Panc1 (cell line): ENCODE measurements at regions not wholly inside any gene's neighbourhood (a gene's known extent, or its start where the extent isn't known, plus 50 kb on each side); places are given as distances from the start of the nearest gene placed in this dataset.

ENCODE experiments used
- ATAC-seq: fragments of 200-7000 bp; cut with Tn5 transposase; 2 replicates; pipeline ENCODE4 v1.9.1; 2020; ENCODE audit warnings: mild to moderate bottlenecking, moderate library complexity
- BruUV-seq: library from RNA; stranded (reverse); fragments of 400-500 nt; replicated peaks from 2 replicates; lab custom pipeline; 2021; lab: Mats Ljungman, UMichigan
- CTCF ChIA-PET: fragments of 300-600 bp; sonication (Branson Sonifier 250); formaldehyde crosslinking; loops from one replicate; lab custom pipeline; 2022; ENCODE audit warnings: antibody characterized with exemption; lab: Charles Lee
- POLR2A ChIA-PET: fragments of 300-600 bp; sonication (Branson Sonifier 250); formaldehyde crosslinking; loops from one replicate; lab custom pipeline; 2022; ENCODE audit warnings: antibody characterized with exemption; lab: Charles Lee
- DNase-seq: peaks from one replicate; pipeline ENCODE4 v3.0.0-alpha.2; 2010; ENCODE audit warnings: low read depth, low spot score
- H3K27ac ChIP-seq: 2 replicates; pipeline ENCODE4 v1.5.1; 2011; ENCODE audit warnings: mild to moderate bottlenecking, low read length, inconsistent platforms
- H3K27me3 ChIP-seq: fragments of 200-500 bp; sonication (Bioruptor generic); 2 replicates; pipeline ENCODE4 v1.6.0; 2014; ENCODE audit warnings: low read length, inconsistent platforms; ENCODE audit not compliant: control insufficient read depth, insufficient read depth
- H3K36me3 ChIP-seq: fragments of 200-500 bp; sonication (Bioruptor generic); 2 replicates; pipeline ENCODE4 v1.5.1; 2014; ENCODE audit warnings: inconsistent platforms, mild to moderate bottlenecking, low read length, moderate library complexity; ENCODE audit not compliant: control insufficient read depth, insufficient read depth
- H3K4me1 ChIP-seq: 2 replicates; pipeline ENCODE4 v1.5.1; 2011; ENCODE audit warnings: inconsistent platforms, mild to moderate bottlenecking, low read length, moderate library complexity; ENCODE audit not compliant: control insufficient read depth, insufficient read depth
- H3K4me3 ChIP-seq, 2 experiments: 2 replicates each; pipeline ENCODE4 v1.5.1; 2011 to 2012; ENCODE audit warnings: low read depth in 2 of 2, low read length in 2 of 2, mild to moderate bottlenecking in 2 of 2, inconsistent platforms in 1 of 2, moderate library complexity in 1 of 2
- H3K9me3 ChIP-seq: fragments of 200-500 bp; sonication (Bioruptor generic); 2 replicates; pipeline ENCODE4 v1.5.1; 2014; ENCODE audit warnings: low read depth, mild to moderate bottlenecking, inconsistent platforms, low read length, moderate library complexity; ENCODE audit not compliant: control insufficient read depth, insufficient read depth
- POLR2AphosphoS5 ChIP-seq: IDR thresholded peaks from 2 replicates; pipeline ENCODE4 v1.6.1; 2012; ENCODE audit warnings: mild to moderate bottlenecking, low read depth, low read length, moderate library complexity
- SIN3A ChIP-seq: IDR thresholded peaks from 2 replicates; pipeline ENCODE4 v1.6.1; 2012; ENCODE audit warnings: low read depth, mild to moderate bottlenecking, low read length, moderate library complexity, borderline replicate concordance; ENCODE audit not compliant: insufficient read depth
- TCF7L2 ChIP-seq: IDR thresholded peaks from 2 replicates; pipeline ENCODE4 v1.6.1; 2011; ENCODE audit warnings: mild to moderate bottlenecking, low read depth, low read length, inconsistent platforms
- in situ Hi-C: cut with HindIII; loops from 2 replicates; pipeline ENCODE4 v1.10.0; 2016; ENCODE audit warnings: low sequenced_read_pairs, low pct_unique_long_range_greater_than_20kb
- intact Hi-C: fragments of 100-400 bp; cut with micrococcal nuclease; formaldehyde crosslinking; loops from one replicate; pipeline ENCODE4 v1.10.0; 2022; ENCODE audit not compliant: unreplicated experiment
- TF ChIP-seq, protein P1 (sequence below), 2 experiments: IDR thresholded peaks; 2 replicates each; pipeline ENCODE4 v1.6.1; 2011 to 2012; ENCODE audit warnings: low read depth in 2 of 2, control low read depth in 1 of 2, low read length in 1 of 2, mild to moderate bottlenecking in 1 of 2, moderate library complexity in 1 of 2; ENCODE audit not compliant: insufficient read depth in 1 of 2
- TF ChIP-seq, protein P2 (sequence below): fragments of 450-650 bp; IDR thresholded peaks from 2 replicates; pipeline ENCODE4 v1.5.1; 2017; ENCODE audit warnings: mild to moderate bottlenecking

DNA sequence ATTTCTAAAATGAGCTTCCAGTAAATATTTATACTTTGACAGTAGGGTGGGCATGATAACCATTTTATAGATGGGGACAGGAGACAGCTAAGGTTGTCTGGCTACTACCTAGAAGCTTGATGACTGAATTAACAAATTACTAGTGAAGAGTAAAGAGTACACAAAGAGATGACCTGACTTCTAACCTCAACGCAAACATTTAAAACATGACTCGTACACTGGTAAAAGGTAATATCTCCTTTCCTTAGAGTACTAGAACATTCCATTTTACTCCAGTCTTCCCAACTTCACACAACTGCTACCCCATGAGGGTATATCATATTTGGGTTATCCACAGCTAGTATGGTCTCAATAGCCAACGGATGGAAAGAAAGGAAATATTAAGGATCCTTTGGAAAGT, 258.9 kb downstream of the FOXO1 start:
- intact Hi-C loops, result no loop called here
- Histone ChIP-seq H3K27ac (no peak overlapping the region), H3K9me3 (no peaks in the 10 kb centered on the region), H3K27me3 (no peaks in the 10 kb centered on the region), H3K4me1 (no peaks in the 10 kb centered on the region; the same call in 1 of the 2 replicates), H3K36me3 (no peaks in the 10 kb centered on the region), H3K4me3 (no peak overlapping the region)
- in situ Hi-C loops, result no loop called here
- DNase-seq, result no peak
- TF ChIP-seq, protein P1, sequence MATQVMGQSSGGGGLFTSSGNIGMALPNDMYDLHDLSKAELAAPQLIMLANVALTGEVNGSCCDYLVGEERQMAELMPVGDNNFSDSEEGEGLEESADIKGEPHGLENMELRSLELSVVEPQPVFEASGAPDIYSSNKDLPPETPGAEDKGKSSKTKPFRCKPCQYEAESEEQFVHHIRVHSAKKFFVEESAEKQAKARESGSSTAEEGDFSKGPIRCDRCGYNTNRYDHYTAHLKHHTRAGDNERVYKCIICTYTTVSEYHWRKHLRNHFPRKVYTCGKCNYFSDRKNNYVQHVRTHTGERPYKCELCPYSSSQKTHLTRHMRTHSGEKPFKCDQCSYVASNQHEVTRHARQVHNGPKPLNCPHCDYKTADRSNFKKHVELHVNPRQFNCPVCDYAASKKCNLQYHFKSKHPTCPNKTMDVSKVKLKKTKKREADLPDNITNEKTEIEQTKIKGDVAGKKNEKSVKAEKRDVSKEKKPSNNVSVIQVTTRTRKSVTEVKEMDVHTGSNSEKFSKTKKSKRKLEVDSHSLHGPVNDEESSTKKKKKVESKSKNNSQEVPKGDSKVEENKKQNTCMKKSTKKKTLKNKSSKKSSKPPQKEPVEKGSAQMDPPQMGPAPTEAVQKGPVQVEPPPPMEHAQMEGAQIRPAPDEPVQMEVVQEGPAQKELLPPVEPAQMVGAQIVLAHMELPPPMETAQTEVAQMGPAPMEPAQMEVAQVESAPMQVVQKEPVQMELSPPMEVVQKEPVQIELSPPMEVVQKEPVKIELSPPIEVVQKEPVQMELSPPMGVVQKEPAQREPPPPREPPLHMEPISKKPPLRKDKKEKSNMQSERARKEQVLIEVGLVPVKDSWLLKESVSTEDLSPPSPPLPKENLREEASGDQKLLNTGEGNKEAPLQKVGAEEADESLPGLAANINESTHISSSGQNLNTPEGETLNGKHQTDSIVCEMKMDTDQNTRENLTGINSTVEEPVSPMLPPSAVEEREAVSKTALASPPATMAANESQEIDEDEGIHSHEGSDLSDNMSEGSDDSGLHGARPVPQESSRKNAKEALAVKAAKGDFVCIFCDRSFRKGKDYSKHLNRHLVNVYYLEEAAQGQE (IDR thresholded peaks at IDR 0.05; ENCODE audit: insufficient read depth in 1 of 2, low read depth in 2 of 2, low read length in 1 of 2), result no peak
- TF ChIP-seq, protein P2, sequence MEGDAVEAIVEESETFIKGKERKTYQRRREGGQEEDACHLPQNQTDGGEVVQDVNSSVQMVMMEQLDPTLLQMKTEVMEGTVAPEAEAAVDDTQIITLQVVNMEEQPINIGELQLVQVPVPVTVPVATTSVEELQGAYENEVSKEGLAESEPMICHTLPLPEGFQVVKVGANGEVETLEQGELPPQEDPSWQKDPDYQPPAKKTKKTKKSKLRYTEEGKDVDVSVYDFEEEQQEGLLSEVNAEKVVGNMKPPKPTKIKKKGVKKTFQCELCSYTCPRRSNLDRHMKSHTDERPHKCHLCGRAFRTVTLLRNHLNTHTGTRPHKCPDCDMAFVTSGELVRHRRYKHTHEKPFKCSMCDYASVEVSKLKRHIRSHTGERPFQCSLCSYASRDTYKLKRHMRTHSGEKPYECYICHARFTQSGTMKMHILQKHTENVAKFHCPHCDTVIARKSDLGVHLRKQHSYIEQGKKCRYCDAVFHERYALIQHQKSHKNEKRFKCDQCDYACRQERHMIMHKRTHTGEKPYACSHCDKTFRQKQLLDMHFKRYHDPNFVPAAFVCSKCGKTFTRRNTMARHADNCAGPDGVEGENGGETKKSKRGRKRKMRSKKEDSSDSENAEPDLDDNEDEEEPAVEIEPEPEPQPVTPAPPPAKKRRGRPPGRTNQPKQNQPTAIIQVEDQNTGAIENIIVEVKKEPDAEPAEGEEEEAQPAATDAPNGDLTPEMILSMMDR, result no peak
- BruUV-seq, result no TSS peak
- CTCF ChIA-PET, result interaction anchor here (0.6 kb wide), 1 partner anchor 611 kb away, joined by 5 read pairs; no protein-coding TSS in a partner anchor
- POLR2A ChIA-PET, result no interaction called here
- no peak for ATAC-seq

DNA sequence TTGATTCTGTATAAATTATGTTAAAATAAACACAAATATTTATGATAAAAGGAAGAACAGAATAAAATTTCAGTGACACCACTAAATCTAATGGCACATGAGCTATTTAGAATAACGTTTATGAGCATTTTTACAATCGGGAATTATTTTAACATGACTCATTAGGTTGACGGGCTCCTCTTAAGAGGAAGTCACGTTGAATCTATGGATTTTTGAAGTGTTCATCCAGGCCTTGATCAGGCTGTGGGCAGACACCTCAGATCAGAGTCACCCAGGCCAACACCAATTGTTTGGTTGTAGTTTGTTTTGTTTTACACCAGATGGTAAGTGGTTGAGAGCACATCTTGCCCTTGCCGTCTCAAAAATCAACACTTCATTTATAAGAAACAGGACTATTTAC, 257.8 kb downstream of the FOXO1 start:
- in situ Hi-C loops, result no loop called here
- CTCF ChIA-PET, result no interaction called here
- BruUV-seq, result no TSS peak
- no peaks in the 10 kb centered on the region for H3K9me3 ChIP-seq
- DNase-seq (no peak), ATAC-seq (no peak)
- POLR2A ChIA-PET, result no interaction called here
- TF ChIP-seq, protein P2, result no peak
- H3K36me3 ChIP-seq, result no peaks in the 10 kb centered on the region
- H3K27ac ChIP-seq, result no peak overlapping the region
- intact Hi-C loops, result no loop called here
- H3K27me3 ChIP-seq, result no peaks in the 10 kb centered on the region
- no peak overlapping the region for H3K4me3 ChIP-seq
- no peaks in the 10 kb centered on the region for H3K4me1 ChIP-seq

DNA sequence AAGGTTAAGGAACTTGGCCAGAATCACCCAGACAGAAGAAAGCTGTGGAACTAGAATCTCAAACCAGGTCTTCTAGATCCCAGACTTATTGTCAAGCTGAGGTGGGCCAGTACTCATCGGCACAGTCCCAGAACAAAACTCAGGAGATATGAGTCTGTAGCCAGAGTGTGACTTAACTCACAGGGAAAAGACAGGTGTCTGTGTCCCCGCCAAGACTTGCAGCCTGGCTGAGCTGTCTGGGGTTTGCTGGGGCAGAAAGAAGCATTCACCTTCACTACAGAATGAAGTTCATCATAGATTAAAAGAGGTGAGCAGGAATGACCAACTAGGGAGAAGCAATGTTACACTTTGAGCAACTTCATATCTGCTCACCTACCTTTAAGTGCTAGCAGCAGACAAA, 257.2 kb downstream of the FOXO1 start:
- no peak for DNase-seq
- no peaks in the 10 kb centered on the region for H3K36me3 ChIP-seq
- no peaks in the 10 kb centered on the region for H3K27me3 ChIP-seq
- intact Hi-C loops (no loop called here), in situ Hi-C loops (no loop called here)
- no peaks in the 10 kb centered on the region for H3K4me1 ChIP-seq
- ChIA-PET CTCF (no interaction called here), POLR2A (no interaction called here)
- no peak overlapping the region for H3K4me3 ChIP-seq
- no TSS peak for BruUV-seq
- no peak for ATAC-seq
- TF ChIP-seq POLR2AphosphoS5, result no peak
- TF ChIP-seq TCF7L2, result no peak
- TF ChIP-seq, protein P1 (IDR thresholded peaks at IDR 0.05; ENCODE audit: insufficient read depth in 1 of 2, low read depth in 2 of 2, low read length in 1 of 2), result no peak
- TF ChIP-seq, protein P2, result no peak
- TF ChIP-seq SIN3A, result no peak
- no peaks in the 10 kb centered on the region for H3K9me3 ChIP-seq
- no peak overlapping the region for H3K27ac ChIP-seq
